Subcutaneous abdominal adipose tissue (tissue), 5 donors: ENCODE measurements at regions not wholly inside any gene's neighbourhood (a gene's known extent, or its start where the extent isn't known, plus 50 kb on each side); places are given as distances from the start of the nearest gene placed in this dataset.

Experiments
- H3K27ac ChIP-seq: one replicate; pipeline ENCODE4 v1.7.0; 2013; ENCODE audit warnings: low read depth, mild to moderate bottlenecking, inconsistent platforms, low read length, moderate library complexity
- H3K27me3 ChIP-seq, 5 donors: one replicate each; pipeline ENCODE4 v1.7.0; 2013; ENCODE audit warnings: low read length in 5 of 5, inconsistent platforms in 1 of 5; ENCODE audit not compliant: control insufficient read depth in 5 of 5, insufficient read depth in 4 of 5
- H3K36me3 ChIP-seq, 5 donors: one replicate each; pipeline ENCODE4 v1.7.0; 2013; ENCODE audit warnings: low read length in 5 of 5; ENCODE audit not compliant: control insufficient read depth in 5 of 5, insufficient read depth in 5 of 5
- H3K4me1 ChIP-seq, 5 donors: one replicate each; pipeline ENCODE4 v1.7.0; 2013; ENCODE audit warnings: low read length in 5 of 5, mild to moderate bottlenecking in 3 of 5, moderate library complexity in 1 of 5; ENCODE audit not compliant: control insufficient read depth in 5 of 5, insufficient read depth in 5 of 5
- H3K4me3 ChIP-seq, 5 donors: one replicate each; pipeline ENCODE4 v1.7.0; 2013; ENCODE audit warnings: low read length in 5 of 5, low read depth in 1 of 5
- H3K9ac ChIP-seq, 5 donors: one replicate each; pipeline ENCODE4 v1.7.0; 2013; ENCODE audit warnings: low read length in 5 of 5, mild to moderate bottlenecking in 4 of 5, moderate library complexity in 3 of 5
- H3K9me3 ChIP-seq, 5 donors: one replicate each; pipeline ENCODE4 v1.7.0; 2013; ENCODE audit warnings: low read length in 5 of 5; ENCODE audit not compliant: control insufficient read depth in 5 of 5
- donor health status: healthy.
- donor health status: healthy.
- donor health status: healthy.
- donor health status: healthy.
- donor health status: healthy.

GRCh38 chr1:191542444-191542843 is 615.8 kb upstream of the RGS18 start:
- Histone ChIP-seq H3K27ac (no peak overlapping the region), H3K9ac (no peak overlapping the region), H3K4me3 (no peak overlapping the region), H3K36me3 (no peaks in the 10 kb centered on the region), H3K9me3 (peaks cover 0 to 6% (median 3%) of the 10 kb centered on the region in 5 donors), H3K4me1 (no peaks in the 10 kb centered on the region), H3K27me3 (no peaks in the 10 kb centered on the region)

DNA sequence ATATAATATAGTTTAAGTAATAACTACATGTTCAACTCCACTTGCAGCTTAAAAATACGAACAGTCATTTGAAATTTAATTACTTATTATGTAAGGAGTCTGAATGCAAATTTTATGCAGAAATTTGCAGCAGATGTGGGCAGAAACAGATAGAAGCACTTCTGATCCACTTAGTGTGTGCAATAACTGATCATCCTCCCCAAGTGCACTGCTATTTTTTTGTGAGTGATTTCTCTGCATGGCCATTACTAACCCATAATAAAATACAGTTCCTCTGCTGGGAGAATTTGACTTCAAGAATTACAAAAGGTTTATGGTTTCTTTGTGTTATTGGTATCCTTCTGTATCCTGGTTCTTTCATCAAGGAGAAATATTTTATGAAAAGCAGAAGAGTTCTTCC is 611.5 kb upstream of the RGS18 start:
- H3K27ac ChIP-seq: no peak overlapping the region
- H3K4me3 ChIP-seq: no peak overlapping the region

DNA sequence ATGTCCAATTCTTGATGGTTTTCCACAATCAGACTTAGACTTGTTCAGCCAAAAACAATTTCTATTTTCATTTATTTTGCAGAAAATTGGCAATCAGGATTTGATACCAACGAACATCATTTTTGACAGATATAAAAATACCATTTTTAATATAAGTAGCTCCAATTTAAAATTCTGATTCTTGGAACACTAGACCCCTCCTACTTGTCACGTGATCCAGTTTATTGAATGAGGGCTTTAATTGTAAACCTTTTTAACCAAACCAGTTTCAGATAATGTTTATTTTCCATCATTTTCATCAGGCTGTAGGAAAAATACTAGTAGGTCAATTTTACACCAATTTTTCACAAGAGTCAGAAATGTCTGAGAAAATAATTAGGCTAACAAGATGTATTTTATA is 607.2 kb upstream of the RGS18 start:
- Histone ChIP-seq H3K27ac (no peak overlapping the region), H3K27me3 (no peaks in the 10 kb centered on the region), H3K36me3 (no peaks in the 10 kb centered on the region), H3K4me1 (no peaks in the 10 kb centered on the region), H3K4me3 (no peak overlapping the region), H3K9me3 (no peaks in the 10 kb centered on the region), H3K9ac (no peak overlapping the region)

More for the DNA sequence above, 611.5 kb upstream of the RGS18 start:
- no peaks in the 10 kb centered on the region for H3K9me3 ChIP-seq
- H3K36me3 ChIP-seq: no peaks in the 10 kb centered on the region
- H3K9ac ChIP-seq: no peak overlapping the region
- no peaks in the 10 kb centered on the region for H3K27me3 ChIP-seq
- H3K4me1 ChIP-seq: no peaks in the 10 kb centered on the region

- peaks cover 0 to 13% (median 0%) of the 10 kb centered on the region in 5 donors for H3K4me1 ChIP-seq
- no peak overlapping the region for H3K27ac ChIP-seq
- H3K9ac ChIP-seq: no peak overlapping the region
- H3K36me3 ChIP-seq: no peaks in the 10 kb centered on the region
- no peaks in the 10 kb centered on the region for H3K9me3 ChIP-seq
- H3K4me3 ChIP-seq: no peak overlapping the region
- no peaks in the 10 kb centered on the region for H3K27me3 ChIP-seq
Measured at GRCh38 chr1:191558379-191558778, 599.9 kb upstream of the RGS18 start.

DNA sequence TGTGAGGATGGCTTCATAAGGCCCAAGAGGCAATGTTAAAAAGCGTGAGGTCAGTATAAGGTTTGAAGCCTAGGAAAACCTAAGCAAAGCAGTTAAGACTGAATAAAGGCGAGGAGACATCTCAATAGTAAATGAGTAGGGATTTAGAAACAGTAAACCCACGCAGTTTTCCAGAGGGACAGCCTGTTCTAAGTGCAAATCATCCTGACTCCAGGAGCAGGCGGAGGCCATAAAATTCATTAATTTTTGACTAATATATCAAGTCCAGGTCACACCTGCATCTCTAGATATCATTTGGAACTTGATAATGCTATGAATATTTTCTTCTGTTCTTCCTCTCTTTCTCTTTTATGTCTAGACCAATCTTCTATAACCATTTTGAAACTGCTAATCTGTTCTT is 597.0 kb upstream of the RGS18 start:
- Histone ChIP-seq H3K4me3 (no peak overlapping the region), H3K36me3 (no peaks in the 10 kb centered on the region), H3K9ac (no peak overlapping the region), H3K27ac (no peak overlapping the region), H3K4me1 (peaks cover 0 to 13% (median 0%) of the 10 kb centered on the region in 5 donors), H3K27me3 (no peaks in the 10 kb centered on the region), H3K9me3 (no peaks in the 10 kb centered on the region)

- H3K27ac ChIP-seq: no peak overlapping the region
- peaks cover 0 to 6% (median 0%) of the 10 kb centered on the region in 5 donors for H3K4me1 ChIP-seq
- H3K27me3 ChIP-seq: no peaks in the 10 kb centered on the region
- H3K9me3 ChIP-seq: no peaks in the 10 kb centered on the region
- H3K9ac ChIP-seq: no peak overlapping the region
- H3K36me3 ChIP-seq: no peaks in the 10 kb centered on the region
- H3K4me3 ChIP-seq: no peak overlapping the region
Measured at GRCh38 chr1:191564275-191564674, 594.0 kb upstream of the RGS18 start.

GRCh38 chr1:191572479-191572878 is 585.8 kb upstream of the RGS18 start:
- no peak overlapping the region for H3K9ac ChIP-seq
- no peaks in the 10 kb centered on the region for H3K4me1 ChIP-seq
- H3K27me3 ChIP-seq: no peaks in the 10 kb centered on the region
- no peak overlapping the region for H3K27ac ChIP-seq
- H3K36me3 ChIP-seq: no peaks in the 10 kb centered on the region
- no peak overlapping the region for H3K4me3 ChIP-seq
- no peaks in the 10 kb centered on the region for H3K9me3 ChIP-seq

- Histone ChIP-seq H3K9ac (no peak overlapping the region), H3K4me3 (no peak overlapping the region)
Measured at GRCh38 chr1:191575180-191575579, 583.1 kb upstream of the RGS18 start.

DNA sequence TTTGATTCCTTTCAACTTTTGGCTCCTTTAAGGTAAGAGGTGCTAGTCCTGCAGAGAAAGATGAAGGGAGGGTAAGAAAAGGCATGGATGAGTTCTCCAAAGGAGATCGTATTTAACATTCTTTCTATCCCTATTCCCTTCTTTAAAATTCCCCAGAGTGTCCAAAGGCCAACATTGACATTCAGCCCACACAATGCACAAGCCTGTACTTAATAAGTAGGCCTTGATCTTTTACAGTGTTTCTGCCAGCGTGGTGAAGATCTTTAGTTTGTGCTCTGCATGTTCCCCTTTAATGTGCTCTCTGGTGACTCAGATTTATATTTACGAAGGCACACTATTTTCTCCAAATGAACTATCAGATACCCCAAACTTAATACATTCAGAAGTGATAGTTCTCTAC is 582.5 kb upstream of the RGS18 start:
- Histone ChIP-seq H3K4me1 (peaks cover 0 to 13% (median 3%) of the 10 kb centered on the region in 5 donors), H3K9ac (no peak overlapping the region), H3K27me3 (no peaks in the 10 kb centered on the region), H3K27ac (no peak overlapping the region), H3K4me3 (no peak overlapping the region), H3K9me3 (no peaks in the 10 kb centered on the region), H3K36me3 (no peaks in the 10 kb centered on the region)

More at GRCh38 chr1:191575180-191575579, 583.1 kb upstream of the RGS18 start:
- Histone ChIP-seq H3K27ac (no peak overlapping the region), H3K27me3 (no peaks in the 10 kb centered on the region), H3K9me3 (no peaks in the 10 kb centered on the region), H3K4me1 (peaks cover 0 to 13% (median 3%) of the 10 kb centered on the region in 5 donors), H3K36me3 (no peaks in the 10 kb centered on the region)

GRCh38 chr1:191577213-191577612 is 581.0 kb upstream of the RGS18 start:
- H3K9ac ChIP-seq: no peak overlapping the region
- H3K27ac ChIP-seq: no peak overlapping the region
- no peaks in the 10 kb centered on the region for H3K36me3 ChIP-seq
- H3K4me1 ChIP-seq: peaks cover 0 to 13% (median 3%) of the 10 kb centered on the region in 5 donors
- H3K4me3 ChIP-seq: no peak overlapping the region
- H3K9me3 ChIP-seq: no peaks in the 10 kb centered on the region
- H3K27me3 ChIP-seq: no peaks in the 10 kb centered on the region

DNA sequence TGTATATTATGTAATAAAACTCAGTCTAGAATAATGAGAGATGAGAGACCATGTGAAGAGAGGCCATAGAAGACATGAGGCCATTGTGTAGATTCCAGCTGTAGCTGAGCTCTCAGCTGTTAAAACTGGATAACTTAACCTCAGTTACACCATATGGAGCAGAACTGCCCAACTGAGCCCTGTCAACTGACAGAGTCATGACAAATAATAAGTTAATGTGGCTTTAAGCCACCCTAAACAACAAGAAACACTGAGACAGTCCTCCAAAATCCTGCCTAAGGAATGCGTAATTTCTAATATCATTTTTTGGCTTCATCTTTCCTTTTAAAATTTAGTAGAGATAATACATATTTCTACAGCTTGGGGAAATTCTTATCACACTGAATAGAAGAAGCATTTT is 580.0 kb upstream of the RGS18 start:
- no peaks in the 10 kb centered on the region for H3K27me3 ChIP-seq
- H3K36me3 ChIP-seq: no peaks in the 10 kb centered on the region
- H3K9ac ChIP-seq: no peak overlapping the region
- no peak overlapping the region for H3K4me3 ChIP-seq
- H3K27ac ChIP-seq: no peak overlapping the region
- peaks cover 0 to 13% (median 3%) of the 10 kb centered on the region in 5 donors for H3K4me1 ChIP-seq
- H3K9me3 ChIP-seq: no peaks in the 10 kb centered on the region
